ENCODE measurements at regions not wholly inside any gene's neighbourhood (a gene's known extent, or its start where the extent isn't known, plus 50 kb on each side); places are given as distances from the start of the nearest gene placed in this dataset.

DNA sequence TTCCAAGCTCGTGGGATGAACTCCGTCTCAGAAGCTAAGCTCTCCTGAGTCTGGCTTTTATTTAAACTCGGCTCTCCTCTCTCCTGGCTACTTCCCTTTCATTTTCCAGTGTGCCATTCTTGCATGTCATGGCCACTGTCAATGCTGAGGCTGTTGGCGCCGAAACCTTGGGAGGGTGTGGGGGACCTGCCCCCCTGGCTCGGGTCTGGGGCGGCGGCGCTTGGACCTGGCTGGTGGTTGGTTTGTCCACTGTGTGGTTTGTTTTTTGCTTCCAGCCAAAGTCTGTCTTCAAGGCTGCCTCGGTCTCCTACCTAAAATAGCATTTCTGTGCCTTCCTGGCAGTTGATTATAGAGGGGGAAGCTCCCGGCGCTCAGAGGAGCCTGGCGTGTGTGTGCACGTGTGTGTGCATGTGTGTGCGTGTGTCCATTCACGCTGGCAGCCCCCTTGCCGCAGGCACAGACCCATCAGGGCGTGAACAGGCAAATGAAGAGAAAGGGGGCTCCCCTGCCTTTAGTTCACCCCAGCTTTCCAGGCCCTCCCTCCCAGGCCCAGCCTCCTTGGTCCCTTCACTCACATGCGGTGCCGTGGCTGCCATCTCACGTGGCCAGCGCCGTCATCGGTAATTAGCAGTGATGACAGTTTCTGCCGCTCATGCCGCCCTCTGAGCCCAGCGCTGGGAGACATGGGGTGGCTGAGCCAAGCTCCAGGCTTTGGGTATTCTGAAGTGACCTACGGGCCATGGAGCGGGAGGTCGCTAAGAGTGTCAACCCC is 179.9 kb downstream of the SEC14L1 start:
- no peak for DNase-seq (ENCODE audit: low spot score)

DNA sequence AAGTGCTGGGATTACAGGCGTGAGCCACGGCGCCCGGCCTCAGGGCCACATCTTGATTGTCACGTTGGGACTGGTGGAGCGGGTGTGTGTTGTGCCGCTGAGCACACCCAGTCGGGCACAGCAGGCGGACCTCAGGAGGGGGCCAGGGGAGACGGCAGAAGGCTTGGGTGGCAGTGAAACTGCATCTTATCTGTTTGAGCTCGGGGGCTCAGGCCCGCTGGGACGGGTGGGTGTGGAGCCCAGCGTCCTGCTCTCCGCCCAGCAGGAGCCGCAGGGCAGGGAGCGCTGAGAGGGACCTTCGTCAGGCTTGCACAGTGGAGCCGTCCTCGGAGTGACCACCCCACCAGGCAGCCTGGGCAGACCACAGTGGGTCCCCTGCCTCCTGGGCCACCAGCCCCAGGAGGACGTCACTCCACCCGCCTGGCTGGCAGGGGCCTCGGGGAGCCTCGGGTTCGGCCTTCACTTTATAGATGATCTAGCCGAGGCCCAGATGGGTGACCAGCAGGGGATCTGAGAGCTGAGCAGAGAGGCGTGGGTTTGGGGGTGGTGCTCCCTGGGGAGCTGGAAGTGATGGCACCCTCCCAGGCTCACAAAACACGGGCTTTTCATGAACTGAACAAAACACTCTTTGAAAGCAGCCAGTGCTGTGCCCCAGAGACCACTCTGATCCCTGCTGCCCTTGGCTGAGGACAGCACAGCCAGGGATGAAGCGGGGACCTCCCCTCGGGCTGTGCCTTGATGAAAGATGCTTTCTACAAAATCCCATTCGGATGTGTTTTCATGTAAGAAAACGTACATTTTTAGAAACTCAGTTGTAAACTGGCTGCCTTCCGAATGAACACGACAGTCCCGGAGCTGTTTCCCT is 181.1 kb downstream of the SEC14L1 start:
- no peak for DNase-seq (ENCODE audit: low spot score)

DNA sequence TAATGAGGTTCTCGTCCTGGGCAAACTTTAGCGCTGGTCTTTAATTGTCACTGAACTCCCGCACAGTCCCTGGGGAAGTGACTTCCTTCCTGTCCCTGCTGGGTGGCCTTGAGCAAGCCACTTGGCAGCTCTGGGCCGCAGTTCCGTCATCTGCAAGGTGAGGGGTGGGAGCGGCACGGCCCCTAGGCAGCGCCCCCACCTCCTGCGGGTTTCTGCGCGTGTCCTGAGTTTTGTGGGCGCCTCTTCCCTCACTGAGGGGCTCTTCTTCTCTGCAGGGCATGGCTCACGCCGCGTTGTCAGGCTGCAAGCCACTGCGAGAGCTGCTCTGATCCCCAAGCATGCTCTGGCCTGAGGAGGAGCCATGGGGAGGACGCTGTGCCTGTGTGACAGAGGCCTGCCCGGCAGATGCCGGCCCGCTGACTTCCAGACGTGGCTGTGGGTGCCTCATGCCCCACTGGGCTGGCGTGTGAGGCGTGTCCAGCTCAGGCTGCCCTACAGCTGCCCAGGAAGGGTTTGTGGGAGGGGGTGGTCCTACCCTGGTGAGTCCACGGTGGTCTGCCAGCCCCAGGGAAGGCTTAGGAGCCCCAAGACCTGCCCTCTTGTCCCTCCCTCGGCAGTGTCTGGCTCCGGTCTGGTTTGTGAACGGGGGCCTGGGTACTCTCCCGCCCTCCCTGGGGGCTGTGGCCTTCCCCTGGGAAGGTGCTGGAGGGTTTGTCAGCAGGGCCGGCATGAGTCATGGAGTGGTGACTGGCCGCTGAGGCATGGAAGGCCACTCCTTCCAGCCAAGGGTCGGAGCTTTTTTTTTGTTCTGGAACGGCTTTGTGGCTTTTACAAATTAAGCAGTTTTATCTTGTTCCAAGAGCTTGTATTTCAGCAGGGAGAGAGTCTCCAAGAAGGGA is 182.0 kb downstream of the SEC14L1 start:
- DNase-seq (ENCODE audit: low spot score): peak; percentile 66

DNA sequence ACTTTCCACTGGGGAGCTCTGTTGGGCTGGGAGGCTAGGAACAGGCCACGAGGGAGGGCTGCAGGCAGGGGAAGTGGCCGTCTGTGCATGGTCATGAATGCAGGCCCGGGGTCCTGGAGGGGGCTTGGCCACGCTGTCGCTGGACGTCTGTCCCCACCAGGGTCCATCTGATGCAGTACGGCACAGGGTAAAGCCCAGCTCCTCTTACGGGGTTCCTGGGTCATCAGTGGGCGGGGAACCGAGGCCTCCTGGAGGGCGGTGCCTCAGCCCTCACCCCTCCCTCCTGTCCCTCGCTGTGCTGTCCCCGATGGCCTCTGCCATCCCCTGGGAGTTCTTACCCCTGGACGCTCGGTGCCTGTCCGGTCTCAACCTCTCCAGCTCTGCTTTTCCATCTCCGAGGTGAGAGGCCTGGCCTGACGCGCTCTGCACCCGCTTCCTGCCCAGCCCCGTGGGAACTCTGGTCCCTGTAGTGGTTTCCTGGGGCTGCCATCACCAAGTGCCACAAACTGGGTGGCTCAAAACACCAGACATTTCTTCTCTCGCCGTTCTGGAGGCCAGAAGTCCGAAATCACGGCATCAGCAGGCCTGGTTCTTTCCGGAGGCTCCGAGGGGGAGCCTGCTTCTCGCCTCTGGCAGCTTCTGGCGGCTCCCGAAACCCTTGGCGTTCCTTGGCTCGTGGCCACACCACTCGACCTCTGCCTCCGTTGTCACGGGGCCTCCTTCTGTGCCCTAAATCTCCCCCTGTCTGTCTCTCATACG is 182.8 kb downstream of the SEC14L1 start:
- DNase-seq (ENCODE audit: low spot score): peak; percentile 57

DNA sequence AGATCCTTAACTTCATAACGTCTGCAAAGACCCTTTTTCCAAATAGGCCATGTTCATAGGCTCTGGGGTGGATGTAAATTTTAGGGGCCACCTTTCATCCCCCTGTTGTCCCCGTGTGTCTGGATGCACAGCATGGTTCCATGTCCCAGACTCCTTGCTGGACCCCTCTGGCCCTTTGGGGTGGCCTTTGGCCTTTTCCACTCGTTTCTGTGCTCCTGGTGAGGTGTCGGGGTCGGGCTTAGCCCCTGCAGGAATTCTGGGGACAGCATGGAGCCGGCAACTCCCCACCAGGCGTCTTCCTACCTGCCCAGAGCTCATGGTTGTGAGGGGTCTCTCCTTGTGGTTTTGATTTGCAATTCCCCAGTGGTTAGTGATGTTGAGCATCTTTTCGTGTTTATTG is 183.5 kb downstream of the SEC14L1 start:
- no peak for DNase-seq (ENCODE audit: low spot score)

DNA sequence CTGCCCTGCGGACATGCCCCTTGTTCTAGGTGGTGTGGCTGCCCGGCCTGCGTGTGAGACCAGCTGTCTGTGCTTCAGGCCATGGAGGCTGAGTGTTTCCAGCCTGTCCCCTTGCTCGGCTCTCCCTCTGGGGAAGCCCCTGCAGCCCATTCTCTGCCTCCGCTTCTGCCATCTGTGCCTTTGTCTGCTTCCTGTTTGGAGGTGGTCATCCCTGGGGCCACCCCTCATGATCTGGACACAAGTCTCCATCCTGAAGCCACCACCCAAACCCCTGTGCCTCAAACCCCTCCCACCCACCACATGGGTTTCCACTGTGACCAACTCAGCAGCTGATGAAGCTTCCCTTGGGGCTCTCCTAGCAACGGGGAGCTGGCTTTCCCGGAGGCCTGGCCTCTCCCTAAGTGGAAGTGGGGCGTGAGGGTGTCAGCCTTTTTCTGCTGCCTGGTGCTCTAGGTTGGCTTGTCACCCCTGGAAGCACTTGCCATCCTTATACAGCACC is 184.9 kb downstream of the SEC14L1 start:
- no peak for DNase-seq (ENCODE audit: low spot score)

DNA sequence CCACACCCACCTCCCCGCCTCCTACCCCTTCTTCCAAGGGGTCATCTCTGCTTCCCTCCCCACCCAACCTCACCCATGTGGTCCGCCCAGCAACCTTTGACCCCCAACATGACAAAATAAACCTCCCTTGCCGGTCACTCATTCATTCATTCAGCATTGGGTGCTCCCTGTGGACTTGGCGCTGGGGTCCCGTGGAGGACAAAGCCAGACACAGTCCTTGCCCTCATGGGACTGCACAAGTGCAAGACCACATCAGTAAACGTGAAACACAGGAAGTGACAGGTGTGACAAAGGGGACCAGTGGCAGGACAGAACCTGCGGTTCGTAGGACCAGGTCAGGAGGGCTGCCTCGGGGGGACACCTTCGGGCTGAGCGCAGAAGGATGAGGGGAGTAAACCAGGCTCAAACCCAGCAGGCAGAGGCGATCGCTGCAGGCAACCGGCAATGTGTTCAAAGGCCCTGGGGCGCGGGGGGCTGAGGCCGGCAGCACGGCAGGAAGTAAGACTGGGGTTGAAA is 185.4 kb downstream of the SEC14L1 start:
- no peak for DNase-seq (ENCODE audit: low spot score)

DNA sequence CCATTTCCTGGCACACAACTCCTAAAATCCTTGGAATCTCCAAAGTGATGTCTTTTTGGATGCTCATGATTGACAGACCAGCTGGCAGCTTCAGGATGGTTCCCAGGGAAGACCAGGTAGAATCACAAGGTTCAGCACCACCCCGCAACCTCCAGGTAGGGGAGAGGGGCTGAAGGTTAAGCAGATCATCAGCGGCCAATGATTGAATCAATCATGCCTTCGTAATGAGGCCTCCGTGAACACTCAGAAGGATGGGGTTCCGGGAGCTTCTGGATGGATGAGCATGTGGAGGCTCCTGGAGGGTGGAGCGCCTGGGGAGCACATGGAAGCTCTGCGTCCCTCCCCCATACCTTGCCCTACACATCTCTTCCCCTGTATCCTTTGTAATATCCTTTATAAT is 185.9 kb downstream of the SEC14L1 start:
- no peak for DNase-seq (ENCODE audit: low spot score)

DNA sequence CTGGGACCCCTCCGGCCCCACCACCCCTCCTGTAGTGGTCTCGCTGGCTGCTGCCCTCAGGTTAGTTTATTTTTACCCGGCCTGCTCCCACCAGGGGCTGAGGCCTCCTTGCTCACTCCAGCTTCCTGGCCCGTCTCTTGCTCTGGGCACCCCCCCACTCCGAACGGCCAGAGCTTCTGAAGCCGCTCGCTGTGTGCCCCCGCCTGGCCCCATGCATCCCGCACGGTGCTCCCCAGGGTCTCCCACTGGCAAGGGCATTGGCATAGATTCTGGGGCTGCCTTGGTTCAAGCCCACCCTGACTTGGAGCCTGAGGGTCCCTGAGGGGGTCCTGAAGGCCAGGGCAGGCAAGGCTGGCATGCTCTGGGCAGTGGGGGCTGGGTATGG is 186.4 kb downstream of the SEC14L1 start:
- DNase-seq (ENCODE audit: low spot score): no peak

DNA sequence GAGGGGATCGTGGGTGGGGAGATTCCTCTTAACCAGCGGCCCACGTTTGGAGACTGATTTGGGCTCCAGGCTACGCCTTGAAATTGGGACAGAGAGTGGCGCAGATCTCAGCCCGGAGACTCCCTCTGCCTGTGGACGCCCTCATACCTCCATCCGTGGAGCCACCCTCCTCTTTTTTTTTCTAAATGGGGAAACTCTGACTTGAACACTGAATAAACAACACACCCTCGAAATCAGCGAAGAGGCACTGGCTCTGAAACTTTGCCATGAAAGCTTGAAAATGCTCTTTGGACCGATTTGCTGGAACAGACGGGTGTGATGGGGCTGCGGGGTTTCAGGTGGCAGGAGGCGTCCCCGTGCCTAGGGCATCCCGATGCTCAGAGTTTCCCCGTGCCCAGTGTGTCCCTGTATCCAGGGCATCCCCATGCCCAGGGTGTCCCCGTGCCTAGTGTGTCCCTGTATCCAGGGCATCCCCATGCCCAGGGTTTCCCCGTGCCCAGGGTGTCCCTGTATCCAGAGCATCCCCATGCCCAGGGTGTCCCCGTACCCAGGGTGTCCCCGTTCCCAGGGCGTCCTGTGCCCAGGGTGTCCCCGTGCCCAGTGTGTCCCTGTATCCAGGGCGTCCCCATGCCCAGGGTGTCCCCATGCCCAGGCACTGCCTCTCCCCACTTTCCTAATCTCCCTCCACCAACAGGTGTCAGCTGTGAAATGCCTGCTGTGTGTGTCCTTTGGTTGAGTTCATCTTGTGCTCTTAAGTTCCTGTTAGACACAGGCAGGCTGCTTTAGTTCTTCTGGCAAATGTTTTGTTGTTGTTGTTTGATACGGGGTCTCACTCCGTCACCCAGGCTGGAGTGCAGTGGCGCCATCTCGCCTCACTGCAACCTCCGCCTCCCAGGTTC is 187.0 kb downstream of the SEC14L1 start:
- no peak for DNase-seq (ENCODE audit: low spot score)

DNA sequence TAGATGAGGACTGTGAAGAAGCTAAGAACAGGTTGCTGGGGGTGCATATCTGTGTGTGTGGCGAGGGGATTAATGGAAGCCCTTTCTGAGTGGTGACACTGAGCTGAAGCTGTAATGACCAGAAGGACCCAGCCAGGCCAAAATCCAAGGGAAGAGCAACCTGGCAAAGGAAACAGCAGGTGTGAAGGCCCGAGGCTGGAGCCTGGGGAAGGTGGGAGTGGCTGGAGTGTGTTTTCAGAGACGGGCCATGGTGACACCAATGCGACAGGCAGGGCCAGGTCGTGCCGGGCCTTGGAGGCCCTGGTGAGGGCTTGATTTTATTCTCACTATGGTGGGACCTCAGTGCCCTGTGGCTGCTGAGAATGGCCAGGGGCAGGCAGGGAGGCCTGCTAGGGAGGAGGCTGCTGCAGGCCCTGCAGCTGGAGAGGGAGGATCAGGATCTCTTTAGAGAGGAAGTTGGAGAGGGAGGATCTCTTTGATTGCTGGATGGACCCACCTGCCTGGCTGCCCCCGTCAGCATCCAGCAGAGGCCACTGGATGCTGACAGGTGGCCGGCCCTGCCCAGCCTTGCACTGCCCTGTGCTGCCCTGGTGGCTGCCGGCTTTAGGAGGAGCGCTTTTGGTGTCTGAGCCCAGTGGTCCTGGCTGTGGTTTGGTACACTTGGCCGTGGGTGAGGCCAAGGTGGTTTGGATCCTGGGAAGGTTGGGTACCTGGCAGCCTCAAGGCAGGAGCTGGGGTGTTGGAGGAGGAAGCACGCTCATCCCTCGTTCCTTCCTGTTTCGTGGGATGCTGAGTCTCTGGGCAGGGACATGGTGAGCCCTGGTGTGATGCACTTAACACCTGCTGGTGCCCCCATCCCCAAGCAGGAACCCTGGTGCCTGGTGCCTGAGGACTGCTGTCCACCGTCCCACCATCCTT is 188.3 kb downstream of the SEC14L1 start:
- DNase-seq (ENCODE audit: low spot score): no peak

DNA sequence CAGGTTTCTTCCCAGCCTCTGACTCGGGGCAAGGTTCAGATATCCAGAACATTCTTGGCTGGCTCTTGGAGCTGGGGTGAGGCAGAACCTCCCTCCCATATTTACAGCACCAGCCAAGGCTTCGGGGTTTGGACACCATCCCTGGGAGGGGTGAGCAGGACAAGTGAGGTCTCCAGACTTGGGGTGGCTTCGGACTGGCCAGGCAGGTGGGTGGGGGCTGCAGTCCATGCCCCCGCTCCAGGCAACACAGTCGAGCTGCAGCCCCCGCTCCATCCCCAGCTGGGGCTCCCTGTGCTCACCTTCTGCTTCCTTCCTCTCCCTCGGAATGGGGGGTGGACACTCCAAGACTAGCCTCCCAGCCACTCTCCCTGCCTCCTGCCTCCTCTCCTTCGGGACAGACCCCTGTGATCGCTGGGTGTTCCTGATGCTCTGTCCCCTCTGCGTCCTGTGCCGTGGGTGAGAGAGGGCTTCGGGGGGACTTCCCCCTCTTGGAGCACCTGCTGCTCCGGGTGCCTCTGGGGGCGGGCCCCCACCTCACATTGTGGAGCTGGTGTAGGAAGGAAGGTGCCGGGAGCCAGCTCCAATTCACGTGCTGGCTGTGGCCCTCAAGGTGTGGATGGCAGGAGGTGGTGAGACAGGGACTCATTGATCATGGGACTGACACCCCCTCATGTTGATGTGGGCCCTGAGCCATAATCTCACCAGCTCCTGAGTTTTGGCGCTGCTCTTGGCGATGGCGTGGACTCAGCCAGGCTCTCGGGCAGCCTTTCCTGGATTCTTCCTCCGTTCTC is 189.2 kb downstream of the SEC14L1 start:
- no peak for DNase-seq (ENCODE audit: low spot score)

DNA sequence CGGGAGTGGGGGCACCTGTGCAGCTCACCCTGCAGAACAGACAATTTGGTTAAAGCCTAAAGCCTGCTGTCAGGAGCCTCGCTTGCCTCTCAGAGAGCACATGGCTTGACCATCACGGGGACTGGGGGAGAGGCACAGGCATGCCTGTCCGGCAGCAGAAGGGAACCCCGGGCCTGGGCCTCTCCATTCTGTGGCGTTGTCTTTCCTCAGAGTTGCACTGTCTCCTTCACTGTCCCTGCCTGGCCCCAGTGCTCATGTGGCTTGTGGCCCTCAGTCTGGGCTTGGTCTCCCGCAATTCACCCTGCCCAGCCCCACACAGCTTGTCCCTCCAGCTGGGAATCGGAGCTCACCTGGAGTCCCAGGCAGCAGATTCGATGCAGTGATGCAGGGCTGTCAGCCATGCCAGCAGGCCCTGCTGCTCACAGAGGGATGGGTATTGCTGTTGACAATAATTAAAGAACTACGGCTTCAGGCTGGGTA is 189.9 kb downstream of the SEC14L1 start:
- DNase-seq (ENCODE audit: low spot score): no peak

DNA sequence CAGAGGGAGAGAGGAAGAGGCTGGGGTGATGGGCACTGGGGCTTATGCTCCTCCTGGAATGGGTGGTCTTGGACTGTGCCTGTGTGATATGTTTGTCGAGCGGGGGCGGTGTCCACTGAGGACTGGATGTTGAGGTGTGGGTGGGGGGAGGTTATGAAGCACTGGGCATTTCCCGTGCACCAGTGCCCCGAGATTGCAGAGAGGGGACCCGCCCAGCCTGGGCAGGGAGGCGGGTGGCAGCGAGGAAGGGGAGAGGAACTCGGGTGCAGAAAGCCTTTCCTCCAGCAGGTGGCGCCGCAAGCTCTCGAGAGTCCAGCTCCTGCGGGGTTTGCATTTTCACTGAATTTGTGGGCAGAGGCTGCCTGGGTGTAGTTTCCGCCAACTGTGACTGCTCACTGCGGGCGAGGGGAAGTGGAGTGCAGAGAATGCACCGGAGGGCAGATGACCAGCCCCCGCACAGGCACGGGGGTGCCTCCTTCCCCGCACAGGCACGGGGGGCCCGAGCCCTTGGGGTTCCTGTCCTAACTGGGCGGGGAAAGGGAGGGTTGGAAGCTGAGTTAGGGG is 190.6 kb downstream of the SEC14L1 start:
- peak; percentile 84 for DNase-seq (ENCODE audit: low spot score)

DNA sequence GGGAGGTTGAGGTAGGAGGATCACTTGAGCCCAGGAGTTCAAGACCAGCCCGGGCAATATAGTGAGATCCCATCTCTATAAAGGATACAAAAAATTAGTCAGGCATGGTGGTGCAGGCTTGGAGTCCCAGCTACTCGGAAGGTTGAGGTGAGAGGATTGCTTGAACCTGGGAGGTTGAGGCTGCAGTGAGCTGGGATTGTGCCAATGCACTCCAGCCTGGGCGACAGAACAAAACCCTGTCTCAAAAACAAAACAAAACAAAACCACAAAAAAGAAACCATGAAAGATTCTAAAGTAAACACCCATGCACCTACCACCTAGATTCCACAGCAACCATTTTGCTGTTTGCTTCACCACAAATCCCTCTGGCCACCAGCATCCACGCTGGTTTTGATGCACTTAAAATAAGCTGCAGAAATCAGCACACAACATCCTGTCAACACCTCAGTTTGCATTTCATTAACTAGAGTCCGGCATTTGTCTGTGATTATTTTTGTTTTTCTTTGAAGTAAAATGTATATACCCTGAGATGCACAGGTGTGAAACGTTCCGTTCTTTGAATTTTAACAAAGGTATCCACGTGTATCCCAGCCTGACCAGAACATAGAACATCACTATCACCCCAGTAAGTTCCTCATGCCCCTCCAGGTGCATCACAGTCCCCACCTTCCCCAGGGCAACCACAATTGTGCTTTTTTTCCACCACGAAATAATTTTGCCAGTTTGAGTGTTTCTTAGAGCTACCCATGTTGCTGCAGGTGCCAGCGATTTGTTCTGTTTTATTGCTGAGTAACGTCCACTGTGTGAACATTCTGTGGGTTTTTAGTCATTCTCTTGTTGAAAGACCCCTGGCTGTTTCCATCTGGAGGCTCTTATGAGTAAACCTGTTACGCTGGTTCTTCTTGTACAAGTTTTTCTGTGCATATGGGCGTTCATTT is 191.5 kb downstream of the SEC14L1 start:
- no peak for DNase-seq (ENCODE audit: low spot score)

Measured in SK-N-DZ (cell line).